ENCODE measurements at regions not wholly inside any gene's neighbourhood (a gene's known extent, or its start where the extent isn't known, plus 50 kb on each side); places are given as distances from the start of the nearest gene placed in this dataset.

DNA sequence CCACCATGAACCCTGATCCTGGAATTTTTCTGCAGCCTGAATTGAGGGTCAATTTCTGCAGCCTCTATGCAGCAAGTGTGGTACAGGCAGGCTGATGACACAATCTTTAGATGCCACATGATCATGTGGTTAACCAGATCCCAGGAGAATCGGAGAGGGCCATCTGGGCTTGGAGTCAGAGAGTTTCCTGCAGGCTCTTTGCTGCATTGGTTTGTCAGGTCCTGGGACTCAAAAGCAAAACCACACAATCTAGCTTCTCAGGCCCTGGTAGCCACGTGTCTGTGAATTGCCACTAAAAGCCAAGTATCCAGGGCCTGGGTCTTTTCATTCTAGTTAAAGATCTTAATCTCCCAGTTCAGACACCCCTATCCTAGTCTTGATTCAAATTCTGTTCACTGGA is 464.5 kb downstream of the BCOR start:
- H3K4me3 ChIP-seq (ENCODE audit: insufficient read depth, low read depth, low read length, poor library complexity, severe bottlenecking): no peak overlapping the region
- DNase-seq: no peak
- no peaks in the 10 kb centered on the region for H3K9me3 ChIP-seq (ENCODE audit: control insufficient read depth, low read length)
- no peaks in the 10 kb centered on the region for H3K27me3 ChIP-seq (replicated peaks; ENCODE audit: control insufficient read depth, insufficient read depth, low read length, poor library complexity, severe bottlenecking)
- H3K4me1 ChIP-seq (ENCODE audit: control insufficient read depth, insufficient read depth, low read length, poor library complexity, severe bottlenecking): no peaks in the 10 kb centered on the region
- H3K27ac ChIP-seq (ENCODE audit: insufficient read depth, low read length, poor library complexity, severe bottlenecking): no peak overlapping the region
- no peaks in the 10 kb centered on the region for H3K36me3 ChIP-seq (ENCODE audit: control insufficient read depth, insufficient read depth, low read length)

DNA sequence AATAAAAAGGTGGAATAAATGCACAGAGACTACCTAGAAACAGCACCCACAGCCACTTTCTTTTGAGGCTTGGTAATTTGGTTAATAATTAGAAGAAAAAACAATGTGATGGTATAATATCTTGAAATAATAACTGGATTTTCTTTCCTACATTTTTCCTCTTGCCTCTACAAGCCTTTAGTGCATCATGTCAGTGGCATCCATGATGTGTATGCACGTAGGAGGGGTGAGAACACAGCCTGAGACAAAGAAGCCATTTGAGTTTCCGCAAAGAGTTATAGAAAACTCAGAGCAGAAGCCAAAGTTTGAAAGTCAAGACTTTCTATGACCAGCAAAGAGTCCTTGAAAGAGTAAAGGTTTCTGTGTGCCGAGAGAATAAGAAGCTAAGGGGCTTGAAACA is 461.3 kb downstream of the BCOR start:
- H3K9me3 ChIP-seq (ENCODE audit: control insufficient read depth, low read length): no peaks in the 10 kb centered on the region
- no peaks in the 10 kb centered on the region for H3K4me1 ChIP-seq (ENCODE audit: control insufficient read depth, insufficient read depth, low read length, poor library complexity, severe bottlenecking)
- no peaks in the 10 kb centered on the region for H3K27me3 ChIP-seq (replicated peaks; ENCODE audit: control insufficient read depth, insufficient read depth, low read length, poor library complexity, severe bottlenecking)
- no peak overlapping the region for H3K4me3 ChIP-seq (ENCODE audit: insufficient read depth, low read depth, low read length, poor library complexity, severe bottlenecking)
- H3K27ac ChIP-seq (ENCODE audit: insufficient read depth, low read length, poor library complexity, severe bottlenecking): no peak overlapping the region
- DNase-seq: no peak
- no peaks in the 10 kb centered on the region for H3K36me3 ChIP-seq (ENCODE audit: control insufficient read depth, insufficient read depth, low read length)

DNA sequence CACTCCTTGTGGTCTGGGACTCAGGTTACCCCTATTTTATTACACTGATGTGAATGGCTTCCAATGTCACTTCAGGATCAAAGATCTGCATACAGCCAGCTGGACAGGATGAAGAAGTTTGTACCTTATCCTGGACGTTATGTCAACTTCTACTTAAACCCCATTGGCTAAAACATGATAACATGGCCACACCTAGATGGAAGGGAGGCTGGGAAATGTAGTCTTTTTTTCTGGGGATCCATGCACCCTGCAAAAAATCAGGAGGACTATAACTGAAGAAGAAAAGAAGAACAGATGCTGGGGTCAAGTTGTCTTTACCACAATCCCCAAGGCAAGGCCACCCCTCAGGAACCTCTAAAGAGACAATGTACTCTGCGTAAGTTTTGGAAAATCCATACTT is 459.2 kb downstream of the BCOR start:
- H3K27ac ChIP-seq (ENCODE audit: insufficient read depth, low read length, poor library complexity, severe bottlenecking): no peak overlapping the region
- H3K27me3 ChIP-seq (replicated peaks; ENCODE audit: control insufficient read depth, insufficient read depth, low read length, poor library complexity, severe bottlenecking): no peaks in the 10 kb centered on the region
- H3K9me3 ChIP-seq (ENCODE audit: control insufficient read depth, low read length): no peaks in the 10 kb centered on the region
- no peaks in the 10 kb centered on the region for H3K36me3 ChIP-seq (ENCODE audit: control insufficient read depth, insufficient read depth, low read length)
- no peaks in the 10 kb centered on the region for H3K4me1 ChIP-seq (ENCODE audit: control insufficient read depth, insufficient read depth, low read length, poor library complexity, severe bottlenecking)
- DNase-seq: no peak
- no peak overlapping the region for H3K4me3 ChIP-seq (ENCODE audit: insufficient read depth, low read depth, low read length, poor library complexity, severe bottlenecking)

DNA sequence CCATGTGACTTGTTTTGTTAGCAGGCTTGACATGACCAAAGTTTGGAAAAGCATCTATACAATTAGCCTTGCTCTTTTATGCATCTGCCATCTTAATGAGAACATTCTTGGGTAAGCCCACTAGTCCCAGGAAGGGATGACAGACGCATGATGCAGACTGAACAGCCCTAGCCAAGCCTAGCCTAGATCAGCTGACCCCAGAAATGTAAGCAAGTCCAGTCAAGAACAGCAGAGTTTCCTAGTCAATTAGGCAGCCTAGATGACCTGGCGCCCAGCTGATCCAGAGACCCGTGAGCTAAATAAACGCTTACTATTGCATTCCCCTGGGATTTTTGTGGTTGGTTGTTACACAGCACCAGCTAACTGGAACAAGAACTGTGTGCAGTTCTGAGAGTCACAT is 457.9 kb downstream of the BCOR start:
- no peaks in the 10 kb centered on the region for H3K36me3 ChIP-seq (ENCODE audit: control insufficient read depth, insufficient read depth, low read length)
- no peak overlapping the region for H3K4me3 ChIP-seq (ENCODE audit: insufficient read depth, low read depth, low read length, poor library complexity, severe bottlenecking)
- H3K27ac ChIP-seq (ENCODE audit: insufficient read depth, low read length, poor library complexity, severe bottlenecking): no peak overlapping the region
- no peak for DNase-seq
- H3K9me3 ChIP-seq (ENCODE audit: control insufficient read depth, low read length): no peaks in the 10 kb centered on the region
- no peaks in the 10 kb centered on the region for H3K4me1 ChIP-seq (ENCODE audit: control insufficient read depth, insufficient read depth, low read length, poor library complexity, severe bottlenecking)
- H3K27me3 ChIP-seq (replicated peaks; ENCODE audit: control insufficient read depth, insufficient read depth, low read length, poor library complexity, severe bottlenecking): no peaks in the 10 kb centered on the region

DNA sequence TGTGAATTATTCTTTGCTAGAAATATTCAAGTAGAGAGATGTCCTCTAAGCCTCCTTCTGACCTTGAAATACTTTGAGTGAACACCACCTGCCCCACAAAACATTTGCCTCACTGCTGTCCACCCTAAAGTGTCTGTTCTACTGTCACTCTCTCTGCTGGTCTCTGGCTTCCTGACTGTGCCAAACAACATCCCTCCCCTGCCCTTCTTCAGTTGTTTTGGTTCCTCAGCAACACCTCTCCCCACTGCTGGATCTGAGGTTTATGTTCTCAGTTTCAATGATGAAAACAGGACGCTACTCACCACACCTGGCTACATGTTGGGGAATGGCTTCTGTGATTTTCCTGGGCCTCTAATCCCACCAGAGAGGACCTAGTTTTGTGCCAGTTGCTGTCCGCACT is 456.9 kb downstream of the BCOR start:
- no peaks in the 10 kb centered on the region for H3K9me3 ChIP-seq (ENCODE audit: control insufficient read depth, low read length)
- no peak overlapping the region for H3K4me3 ChIP-seq (ENCODE audit: insufficient read depth, low read depth, low read length, poor library complexity, severe bottlenecking)
- DNase-seq: no peak
- H3K27ac ChIP-seq (ENCODE audit: insufficient read depth, low read length, poor library complexity, severe bottlenecking): no peak overlapping the region
- no peaks in the 10 kb centered on the region for H3K36me3 ChIP-seq (ENCODE audit: control insufficient read depth, insufficient read depth, low read length)
- H3K27me3 ChIP-seq (replicated peaks; ENCODE audit: control insufficient read depth, insufficient read depth, low read length, poor library complexity, severe bottlenecking): no peaks in the 10 kb centered on the region
- H3K4me1 ChIP-seq (ENCODE audit: control insufficient read depth, insufficient read depth, low read length, poor library complexity, severe bottlenecking): no peaks in the 10 kb centered on the region

DNA sequence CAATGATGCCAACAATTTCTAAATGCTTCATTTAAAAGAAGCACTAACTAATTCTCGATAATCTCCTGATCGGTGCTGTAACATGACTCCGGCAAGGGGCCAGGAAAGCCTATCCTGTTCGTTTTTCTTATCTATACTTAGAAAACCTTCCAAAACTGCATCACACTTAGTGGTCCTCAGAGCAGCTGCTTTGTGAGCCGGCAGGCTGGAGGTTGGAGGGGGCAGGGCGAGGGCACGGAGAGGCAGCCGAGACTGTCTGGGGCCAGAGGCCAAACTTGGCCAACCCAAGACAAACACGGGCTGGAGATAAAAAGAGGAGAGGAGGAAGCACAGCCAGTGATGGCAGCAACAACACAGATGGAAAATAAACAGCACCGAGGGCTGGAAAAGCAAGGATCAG is 455.7 kb downstream of the BCOR start:
- Histone ChIP-seq H3K27ac (ENCODE audit: insufficient read depth, low read length, poor library complexity, severe bottlenecking) (no peak overlapping the region), H3K36me3 (ENCODE audit: control insufficient read depth, insufficient read depth, low read length) (no peaks in the 10 kb centered on the region), H3K4me3 (ENCODE audit: insufficient read depth, low read depth, low read length, poor library complexity, severe bottlenecking) (no peak overlapping the region), H3K4me1 (ENCODE audit: control insufficient read depth, insufficient read depth, low read length, poor library complexity, severe bottlenecking) (no peaks in the 10 kb centered on the region), H3K27me3 (replicated peaks; ENCODE audit: control insufficient read depth, insufficient read depth, low read length, poor library complexity, severe bottlenecking) (no peaks in the 10 kb centered on the region), H3K9me3 (ENCODE audit: control insufficient read depth, low read length) (no peaks in the 10 kb centered on the region)
- DNase-seq: no peak

DNA sequence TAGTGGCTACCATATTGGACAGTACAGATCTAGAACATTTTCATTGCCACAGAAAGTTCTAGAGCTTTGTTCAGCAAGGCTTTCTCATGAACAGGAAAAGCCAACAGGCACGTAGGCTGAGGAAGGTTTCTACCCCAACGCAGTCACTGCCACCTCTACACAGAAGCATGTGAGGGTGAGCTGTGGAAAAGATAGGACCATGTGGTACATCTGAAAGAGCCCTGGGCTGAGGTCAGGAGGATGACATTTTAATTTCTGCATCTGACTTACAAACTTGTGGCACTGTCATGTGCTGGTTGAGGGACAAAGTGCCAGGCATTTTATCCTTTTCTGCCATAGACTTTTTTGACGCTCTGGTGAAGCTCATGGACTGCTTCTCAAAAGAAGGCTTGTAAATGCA is 454.2 kb downstream of the BCOR start:
- H3K27ac ChIP-seq (ENCODE audit: insufficient read depth, low read length, poor library complexity, severe bottlenecking): no peak overlapping the region
- no peaks in the 10 kb centered on the region for H3K4me1 ChIP-seq (ENCODE audit: control insufficient read depth, insufficient read depth, low read length, poor library complexity, severe bottlenecking)
- no peaks in the 10 kb centered on the region for H3K36me3 ChIP-seq (ENCODE audit: control insufficient read depth, insufficient read depth, low read length)
- no peak for DNase-seq
- H3K4me3 ChIP-seq (ENCODE audit: insufficient read depth, low read depth, low read length, poor library complexity, severe bottlenecking): no peak overlapping the region
- H3K9me3 ChIP-seq (ENCODE audit: control insufficient read depth, low read length): no peaks in the 10 kb centered on the region
- no peaks in the 10 kb centered on the region for H3K27me3 ChIP-seq (replicated peaks; ENCODE audit: control insufficient read depth, insufficient read depth, low read length, poor library complexity, severe bottlenecking)

DNA sequence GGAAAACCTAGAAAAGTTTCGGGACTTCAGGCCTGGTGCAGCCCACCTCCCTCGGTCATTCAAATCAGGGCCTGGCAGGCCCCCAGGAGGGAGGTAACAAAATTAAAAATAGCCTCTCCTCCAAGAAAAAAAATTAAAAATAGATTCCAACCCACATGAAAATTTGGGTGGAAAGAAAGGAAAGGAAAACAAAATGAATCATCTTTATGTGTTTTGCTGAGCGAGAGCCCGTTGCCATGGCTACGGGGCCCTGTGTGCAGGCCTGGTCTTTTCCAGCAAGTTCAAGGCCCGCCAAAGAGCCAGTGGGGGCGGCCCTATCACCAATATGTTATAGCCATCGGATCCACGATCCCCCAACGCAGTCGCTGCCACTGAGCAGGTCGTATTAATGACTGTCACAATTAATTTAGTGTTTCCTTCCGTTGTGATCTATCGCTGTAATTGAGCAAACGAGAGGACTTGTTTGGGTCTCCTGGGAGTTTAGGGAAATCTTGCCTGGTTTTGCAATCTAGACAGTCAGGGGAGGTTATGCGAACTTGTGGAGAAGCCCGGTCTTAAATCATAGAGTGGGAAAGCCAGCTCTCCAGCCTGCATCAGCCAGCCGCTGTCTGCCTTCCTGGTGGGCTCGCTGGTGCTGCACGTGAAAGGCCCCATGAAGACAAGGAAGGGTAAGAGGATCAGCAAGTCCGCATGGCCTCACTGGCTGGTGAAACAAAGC is 452.4 kb downstream of the BCOR start:
- Histone ChIP-seq H3K27ac (ENCODE audit: insufficient read depth, low read length, poor library complexity, severe bottlenecking) (no peak overlapping the region), H3K27me3 (replicated peaks; ENCODE audit: control insufficient read depth, insufficient read depth, low read length, poor library complexity, severe bottlenecking) (no peaks in the 10 kb centered on the region), H3K4me3 (ENCODE audit: insufficient read depth, low read depth, low read length, poor library complexity, severe bottlenecking) (no peak overlapping the region), H3K9me3 (ENCODE audit: control insufficient read depth, low read length) (no peaks in the 10 kb centered on the region), H3K36me3 (ENCODE audit: control insufficient read depth, insufficient read depth, low read length) (no peaks in the 10 kb centered on the region), H3K4me1 (ENCODE audit: control insufficient read depth, insufficient read depth, low read length, poor library complexity, severe bottlenecking) (no peaks in the 10 kb centered on the region)
- no peak for DNase-seq

DNA sequence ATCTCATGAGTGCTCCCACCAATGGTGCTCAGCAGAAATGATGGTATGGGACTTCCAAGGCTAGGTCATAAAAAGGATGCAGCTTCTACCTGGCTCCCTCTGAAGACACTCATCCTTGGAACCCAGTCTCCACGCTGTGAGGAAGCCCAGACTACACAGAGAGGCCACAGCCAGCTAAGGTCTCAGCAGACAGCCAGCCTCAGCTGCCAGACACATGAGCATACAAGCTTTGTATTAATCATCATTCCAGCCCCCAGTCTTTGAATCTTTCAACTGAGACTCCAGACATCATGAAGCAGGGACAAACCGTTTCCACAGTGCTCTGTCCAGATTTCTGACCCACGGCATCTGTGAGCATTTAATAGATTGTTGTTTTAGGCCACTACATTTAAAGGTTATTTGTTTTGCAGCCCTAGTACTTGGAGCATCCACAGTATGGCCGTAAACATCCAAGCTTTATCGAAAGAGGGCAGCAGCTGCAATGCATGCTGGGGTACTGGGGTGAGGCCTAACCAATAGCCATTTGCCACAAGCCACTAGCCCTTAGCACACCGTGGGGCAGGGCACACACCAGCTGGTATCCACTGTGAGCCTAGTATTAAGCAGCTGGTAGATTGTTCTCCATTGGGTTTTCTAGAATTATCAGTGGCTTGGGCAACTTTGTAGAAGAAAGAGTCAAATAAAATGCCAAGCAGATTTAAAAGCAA is 449.1 kb downstream of the BCOR start:
- no peaks in the 10 kb centered on the region for H3K27me3 ChIP-seq (replicated peaks; ENCODE audit: control insufficient read depth, insufficient read depth, low read length, poor library complexity, severe bottlenecking)
- no peak for DNase-seq
- no peaks in the 10 kb centered on the region for H3K9me3 ChIP-seq (ENCODE audit: control insufficient read depth, low read length)
- no peak overlapping the region for H3K4me3 ChIP-seq (ENCODE audit: insufficient read depth, low read depth, low read length, poor library complexity, severe bottlenecking)
- no peak overlapping the region for H3K27ac ChIP-seq (ENCODE audit: insufficient read depth, low read length, poor library complexity, severe bottlenecking)
- no peaks in the 10 kb centered on the region for H3K36me3 ChIP-seq (ENCODE audit: control insufficient read depth, insufficient read depth, low read length)
- no peaks in the 10 kb centered on the region for H3K4me1 ChIP-seq (ENCODE audit: control insufficient read depth, insufficient read depth, low read length, poor library complexity, severe bottlenecking)

DNA sequence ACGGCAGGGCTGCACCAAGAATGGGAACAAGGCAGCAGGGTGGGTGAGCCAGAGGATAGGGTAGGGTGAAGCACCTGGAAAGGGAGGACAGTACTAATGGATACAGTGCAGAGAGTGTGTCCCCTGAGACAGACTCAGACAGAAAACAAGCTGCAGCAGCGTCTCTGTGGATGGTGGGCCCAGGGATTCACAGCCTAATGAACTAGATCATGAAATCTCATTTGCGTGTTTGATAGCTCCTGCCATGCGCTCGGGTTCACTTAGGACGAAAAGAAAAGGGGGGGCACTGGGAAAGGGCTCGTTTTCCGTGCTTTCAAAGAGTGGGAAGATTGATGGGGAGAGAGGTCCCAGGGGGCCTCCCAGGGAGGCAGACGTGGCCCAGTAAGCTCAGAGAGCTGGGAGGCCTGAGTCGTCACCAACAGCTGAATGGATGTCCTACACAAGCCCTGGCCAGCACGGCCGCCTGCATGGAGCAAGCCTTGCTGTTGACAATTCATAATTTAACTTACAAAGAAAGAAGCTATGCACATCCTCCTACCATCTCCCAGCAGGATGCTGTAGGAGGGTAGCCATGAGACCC is 446.9 kb downstream of the BCOR start:
- H3K27me3 ChIP-seq (replicated peaks; ENCODE audit: control insufficient read depth, insufficient read depth, low read length, poor library complexity, severe bottlenecking): no peaks in the 10 kb centered on the region
- H3K9me3 ChIP-seq (ENCODE audit: control insufficient read depth, low read length): no peaks in the 10 kb centered on the region
- H3K4me1 ChIP-seq (ENCODE audit: control insufficient read depth, insufficient read depth, low read length, poor library complexity, severe bottlenecking): no peaks in the 10 kb centered on the region
- H3K27ac ChIP-seq (ENCODE audit: insufficient read depth, low read length, poor library complexity, severe bottlenecking): no peak overlapping the region
- DNase-seq: no peak
- H3K4me3 ChIP-seq (ENCODE audit: insufficient read depth, low read depth, low read length, poor library complexity, severe bottlenecking): no peak overlapping the region
- H3K36me3 ChIP-seq (ENCODE audit: control insufficient read depth, insufficient read depth, low read length): no peaks in the 10 kb centered on the region
